Mesendoderm (in vitro differentiated cells): ENCODE measurements at regions not wholly inside any gene's neighbourhood (a gene's known extent, or its start where the extent isn't known, plus 50 kb on each side); places are given as distances from the start of the nearest gene placed in this dataset.

ENCODE experiments used
- DNase-seq: peaks from one replicate; pipeline ENCODE4 v3.0.0; 2013
- H2AK5ac ChIP-seq: 2 replicates; pipeline ENCODE4 v1.6.1; 2013; ENCODE audit warnings: low read length, inconsistent platforms
- H2BK120ac ChIP-seq: 2 replicates; pipeline ENCODE4 v1.6.1; 2013; ENCODE audit warnings: low read depth, mild to moderate bottlenecking, low read length, moderate library complexity, mixed read lengths
- H2BK15ac ChIP-seq: replicated peaks from 2 replicates; pipeline ENCODE4 v1.6.1; 2013; ENCODE audit warnings: low read depth, mild to moderate bottlenecking, moderate library complexity
- H2BK5ac ChIP-seq: 2 replicates; pipeline ENCODE4 v1.6.1; 2013; ENCODE audit warnings: low read length, inconsistent platforms
- H3K18ac ChIP-seq: 2 replicates; pipeline ENCODE4 v1.6.1; 2013; ENCODE audit warnings: mild to moderate bottlenecking, low read length, mixed read lengths
- H3K23ac ChIP-seq: one replicate; pipeline ENCODE4 v1.6.1; 2013; ENCODE audit warnings: low read length
- H3K27ac ChIP-seq: 2 replicates; pipeline ENCODE4 v1.5.1; 2013; ENCODE audit warnings: low read depth, mild to moderate bottlenecking, inconsistent platforms, low read length, moderate library complexity
- H3K27me3 ChIP-seq: 2 replicates; pipeline ENCODE4 v1.6.1; 2013; ENCODE audit warnings: low read length, control low read depth, mild to moderate bottlenecking, inconsistent platforms; ENCODE audit not compliant: insufficient read depth, poor library complexity
- H3K36me3 ChIP-seq: 2 replicates; pipeline ENCODE4 v1.6.1; 2013; ENCODE audit warnings: low read length, inconsistent platforms; ENCODE audit not compliant: control insufficient read depth, insufficient read depth
- H3K4ac ChIP-seq: one replicate; pipeline ENCODE4 v1.6.1; 2013; ENCODE audit warnings: low read depth, mild to moderate bottlenecking, low read length, moderate library complexity
- H3K4me1 ChIP-seq: 2 replicates; pipeline ENCODE4 v1.6.1; 2013; ENCODE audit warnings: low read depth, low read length, inconsistent platforms; ENCODE audit not compliant: control insufficient read depth
- H3K4me2 ChIP-seq: 2 replicates; pipeline ENCODE4 v1.6.1; 2013; ENCODE audit warnings: low read length
- H3K4me3 ChIP-seq: 2 replicates; pipeline ENCODE4 v1.5.1; 2013; ENCODE audit warnings: mild to moderate bottlenecking, low read length
- H3K56ac ChIP-seq: one replicate; pipeline ENCODE4 v1.6.1; 2013; ENCODE audit warnings: low read length
- H3K79me1 ChIP-seq: 2 replicates; pipeline ENCODE4 v1.6.1; 2013; ENCODE audit warnings: low read length, inconsistent platforms
- H3K79me2 ChIP-seq: 2 replicates; pipeline ENCODE4 v1.6.1; 2013; ENCODE audit warnings: mild to moderate bottlenecking, low read length; ENCODE audit not compliant: control insufficient read depth, insufficient read depth
- H3K9ac ChIP-seq: 2 replicates; pipeline ENCODE4 v1.6.1; 2013; ENCODE audit warnings: low read length, inconsistent platforms
- H4K5ac ChIP-seq: one replicate; pipeline ENCODE4 v1.6.1; 2013; ENCODE audit warnings: low read length
- H4K8ac ChIP-seq: one replicate; pipeline ENCODE4 v1.6.1; 2013; ENCODE audit warnings: low read depth, mild to moderate bottlenecking, control low read depth, low read length, moderate library complexity
- WGBS: extraction: QIAGEN DNeasy Blood & Tissue Kit; methylation state at CpG from one replicate; pipeline ENCODE4 v1.1.7; 2013; ENCODE audit warnings: low lambda C conversion rate, missing lambda C conversion rate; ENCODE audit not compliant: insufficient coverage; ENCODE audit errors: extremely low coverage; 5-methylcytosine and 5-hydroxymethylcytosine counted together

DNA sequence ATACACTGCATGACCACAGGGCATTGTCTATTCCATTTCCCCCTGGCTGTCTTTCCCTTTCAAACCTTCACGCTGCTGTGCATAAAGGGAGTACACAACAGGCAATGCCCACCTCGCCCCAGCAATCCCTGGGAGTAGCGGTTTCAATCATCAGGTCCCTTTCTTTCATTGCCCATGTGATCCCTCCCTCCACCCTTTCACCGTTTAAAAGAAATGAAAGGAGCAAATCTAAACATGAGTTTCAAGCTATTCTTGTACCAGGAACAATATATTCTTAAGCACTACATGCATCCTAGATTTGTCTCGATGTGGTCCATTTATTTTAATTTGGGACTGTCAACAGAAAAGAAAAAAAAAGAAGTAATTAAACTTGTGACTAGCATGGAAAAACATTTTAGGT is 123.4 kb upstream of the ARGLU1 start:
- H3K56ac ChIP-seq: no peak overlapping the region

DNA sequence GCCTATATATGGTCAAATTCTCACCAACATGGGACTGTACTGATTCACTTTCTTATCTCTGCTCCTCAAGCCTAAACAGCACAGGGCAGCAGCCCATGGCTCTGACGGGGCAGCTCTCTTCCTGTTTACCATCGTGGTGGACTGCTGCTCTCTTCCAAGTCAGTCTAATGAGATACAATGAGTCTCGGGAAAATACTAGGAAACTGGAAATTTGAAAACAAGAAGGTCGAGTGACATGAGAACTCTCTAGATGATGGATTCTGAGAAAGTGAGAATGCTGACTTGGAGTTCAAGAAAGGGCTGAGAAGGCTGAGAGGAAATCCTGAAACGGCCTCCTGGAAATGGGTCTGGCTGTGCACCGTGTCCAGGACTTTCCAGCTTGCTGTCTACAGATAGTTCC is 122.8 kb upstream of the ARGLU1 start:
- no peak overlapping the region for H3K23ac ChIP-seq
- H2BK5ac ChIP-seq: no peak overlapping the region
- H3K4me2 ChIP-seq: no peak overlapping the region
- H3K27ac ChIP-seq: no peak overlapping the region
- H2BK15ac ChIP-seq: no peak overlapping the region
- H3K4ac ChIP-seq: no peak overlapping the region
- H3K56ac ChIP-seq: no peak overlapping the region
- H4K5ac ChIP-seq: no peak overlapping the region
- H2BK120ac ChIP-seq: no peak overlapping the region
- H3K9ac ChIP-seq: no peak overlapping the region
- no peaks in the 10 kb centered on the region for H3K4me1 ChIP-seq
- H3K18ac ChIP-seq: no peak overlapping the region
- no peak overlapping the region for H4K8ac ChIP-seq
- no CpG with 5 or more reads among the region's 6 CpGs for WGBS
- H2AK5ac ChIP-seq: no peak overlapping the region
- H3K79me2 ChIP-seq: no peaks in the 10 kb centered on the region
- H3K36me3 ChIP-seq: no peaks in the 10 kb centered on the region
- H3K27me3 ChIP-seq: no peaks in the 10 kb centered on the region
- no peak for DNase-seq
- no peaks in the 10 kb centered on the region for H3K79me1 ChIP-seq
- H3K4me3 ChIP-seq: no peak overlapping the region

More for the DNA sequence above, 123.4 kb upstream of the ARGLU1 start:
- no peak for DNase-seq
- Histone ChIP-seq H2BK15ac (no peak overlapping the region), H4K8ac (no peak overlapping the region), H2AK5ac (no peak overlapping the region), H3K4me1 (no peaks in the 10 kb centered on the region), H2BK5ac (no peak overlapping the region), H3K27ac (no peak overlapping the region), H3K79me2 (no peaks in the 10 kb centered on the region), H3K27me3 (no peaks in the 10 kb centered on the region), H2BK120ac (no peak overlapping the region), H3K18ac (no peak overlapping the region), H3K4me3 (no peak overlapping the region), H3K23ac (no peak overlapping the region), H3K36me3 (no peaks in the 10 kb centered on the region), H3K79me1 (no peaks in the 10 kb centered on the region), H3K4me2 (no peak overlapping the region), H3K4ac (no peak overlapping the region), H4K5ac (no peak overlapping the region), H3K9ac (no peak overlapping the region)
- no CpG with 5 or more reads among the region's 5 CpGs for WGBS

DNA sequence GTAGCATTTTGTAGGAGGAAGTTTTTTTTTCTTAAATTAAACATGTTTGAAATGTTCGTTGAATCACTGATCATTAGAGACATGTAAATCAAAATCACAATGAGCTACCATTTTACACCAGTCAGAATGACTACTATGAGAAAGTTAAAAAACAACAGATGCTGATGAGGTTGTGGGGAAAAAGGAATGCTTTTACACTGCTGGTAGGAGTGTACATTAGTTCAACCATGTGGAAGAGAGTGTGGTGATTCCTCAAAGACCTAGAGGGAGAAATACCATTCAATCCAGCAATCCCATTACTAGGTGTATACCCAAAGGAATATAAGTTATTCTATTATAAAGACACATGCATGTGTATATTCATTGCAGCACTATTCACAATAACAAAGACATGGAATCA is 122.0 kb upstream of the ARGLU1 start:
- Histone ChIP-seq H3K4ac (no peak overlapping the region), H3K27me3 (no peaks in the 10 kb centered on the region), H2BK120ac (no peak overlapping the region), H4K5ac (no peak overlapping the region), H3K4me1 (no peaks in the 10 kb centered on the region), H3K9ac (no peak overlapping the region), H3K4me3 (no peak overlapping the region), H2BK5ac (no peak overlapping the region), H3K56ac (no peak overlapping the region), H3K23ac (no peak overlapping the region), H3K79me1 (no peaks in the 10 kb centered on the region), H3K4me2 (no peak overlapping the region), H4K8ac (no peak overlapping the region), H3K18ac (no peak overlapping the region), H3K27ac (no peak overlapping the region), H2BK15ac (no peak overlapping the region), H2AK5ac (no peak overlapping the region), H3K79me2 (no peaks in the 10 kb centered on the region), H3K36me3 (no peaks in the 10 kb centered on the region)
- WGBS: no CpG with 5 or more reads among the region's 1 CpG
- DNase-seq: no peak

DNA sequence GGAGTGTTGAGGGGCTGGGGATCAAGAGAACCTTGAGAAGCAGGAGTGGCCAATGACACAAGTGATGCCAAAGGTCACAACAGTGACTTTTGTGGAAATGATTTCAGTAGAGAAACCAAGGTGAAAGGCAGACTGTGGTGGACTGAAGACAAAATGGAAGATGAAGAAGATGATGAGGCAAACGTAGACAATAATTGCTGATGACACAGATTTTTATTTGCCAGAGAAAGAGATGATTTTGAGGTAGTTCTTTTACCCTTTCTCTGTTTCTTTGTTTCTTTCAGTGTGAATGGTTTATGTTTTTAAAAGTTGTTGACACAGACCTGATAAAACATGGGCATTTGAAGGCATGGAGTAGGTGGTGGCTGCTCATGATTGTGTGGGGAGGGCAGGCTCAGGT is 121.0 kb upstream of the ARGLU1 start:
- Histone ChIP-seq H4K8ac (no peak overlapping the region), H3K18ac (no peak overlapping the region), H3K27ac (no peak overlapping the region), H3K79me2 (no peaks in the 10 kb centered on the region), H3K56ac (no peak overlapping the region), H3K4me1 (no peaks in the 10 kb centered on the region), H3K23ac (no peak overlapping the region), H2BK5ac (no peak overlapping the region), H3K9ac (no peak overlapping the region), H3K4me2 (no peak overlapping the region), H3K79me1 (no peaks in the 10 kb centered on the region), H3K27me3 (no peaks in the 10 kb centered on the region), H4K5ac (no peak overlapping the region), H2BK15ac (no peak overlapping the region), H3K36me3 (no peaks in the 10 kb centered on the region), H2BK120ac (no peak overlapping the region), H3K4ac (no peak overlapping the region), H2AK5ac (no peak overlapping the region), H3K4me3 (no peak overlapping the region)
- DNase-seq: no peak
- WGBS: no CpG with 5 or more reads among the region's 1 CpG

DNA sequence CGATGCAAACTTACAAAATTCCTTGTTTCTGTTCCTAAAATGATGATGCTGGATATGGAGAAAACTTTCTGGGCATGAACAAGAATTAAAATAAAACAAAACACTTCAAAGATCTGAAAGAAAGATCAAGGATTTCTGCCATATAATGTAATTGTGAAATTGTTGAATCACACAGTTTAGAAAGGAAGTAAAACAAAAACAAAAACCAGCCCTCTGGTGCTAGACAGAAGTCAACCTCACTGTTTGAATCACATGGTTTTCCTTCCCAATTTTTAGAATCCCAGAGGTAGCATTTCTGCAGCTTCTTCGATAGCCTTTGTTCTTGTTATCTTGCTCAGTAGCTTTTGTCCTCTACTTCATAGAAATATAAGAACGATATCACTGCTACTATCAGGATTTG is 118.2 kb upstream of the ARGLU1 start:
- Histone ChIP-seq H3K36me3 (no peaks in the 10 kb centered on the region), H3K18ac (no peak overlapping the region), H3K4me2 (no peak overlapping the region), H3K4me3 (no peak overlapping the region), H3K56ac (no peak overlapping the region), H2BK120ac (no peak overlapping the region), H3K79me2 (no peaks in the 10 kb centered on the region), H3K79me1 (no peaks in the 10 kb centered on the region), H4K5ac (no peak overlapping the region), H2AK5ac (no peak overlapping the region), H3K9ac (no peak overlapping the region), H3K4ac (no peak overlapping the region), H3K27me3 (no peaks in the 10 kb centered on the region), H3K4me1 (peaks cover 2% of the 10 kb centered on the region), H3K27ac (no peak overlapping the region), H2BK5ac (no peak overlapping the region), H2BK15ac (no peak overlapping the region), H4K8ac (no peak overlapping the region), H3K23ac (no peak overlapping the region)
- DNase-seq: no peak
- no CpG with 5 or more reads among the region's 3 CpGs for WGBS

DNA sequence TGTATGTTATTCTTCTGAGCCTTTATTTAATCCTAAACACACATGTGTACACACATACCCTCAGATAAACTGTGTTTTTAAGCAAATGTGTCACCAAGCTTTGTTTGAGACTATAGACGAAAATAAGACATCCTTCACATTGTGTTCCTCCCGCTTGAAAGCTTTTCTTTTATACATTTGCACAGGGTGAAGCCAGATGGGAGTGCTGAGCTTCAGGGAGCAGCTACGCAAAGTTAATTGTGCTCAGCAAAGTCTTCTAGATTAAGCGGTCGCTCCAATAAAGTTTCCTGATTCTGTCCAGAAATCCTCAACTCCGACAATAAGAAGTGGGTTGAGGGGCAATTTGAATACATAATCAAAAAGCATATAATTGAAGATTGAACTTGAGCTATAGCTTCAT is 117.2 kb upstream of the ARGLU1 start:
- no CpG with 5 or more reads among the region's 6 CpGs for WGBS

More for the DNA sequence above, 117.2 kb upstream of the ARGLU1 start:
- Histone ChIP-seq H3K56ac (no peak overlapping the region), H3K4ac (no peak overlapping the region), H3K4me1 (peaks cover 3% of the 10 kb centered on the region), H3K9ac (no peak overlapping the region), H3K79me1 (no peaks in the 10 kb centered on the region), H3K23ac (no peak overlapping the region), H3K79me2 (no peaks in the 10 kb centered on the region), H3K4me2 (no peak overlapping the region), H2AK5ac (no peak overlapping the region), H2BK15ac (peak overlapping the region; percentile 47), H4K5ac (no peak overlapping the region), H2BK5ac (no peak overlapping the region), H3K4me3 (no peak overlapping the region), H3K27me3 (no peaks in the 10 kb centered on the region), H4K8ac (no peak overlapping the region), H2BK120ac (no peak overlapping the region), H3K27ac (no peak overlapping the region), H3K36me3 (no peaks in the 10 kb centered on the region), H3K18ac (no peak overlapping the region)
- DNase-seq: no peak
